Loucy (cell line): ENCODE measurements at regions not wholly inside any gene's neighbourhood (a gene's known extent, or its start where the extent isn't known, plus 50 kb on each side); places are given as distances from the start of the nearest gene placed in this dataset.

Experiments used
- H2AFZ ChIP-seq: fragments of 200-600 bp; sonication (generic); 2 replicates; pipeline ENCODE4 v1.6.0; 2016; ENCODE audit warnings: antibody characterized with exemption, mild to moderate bottlenecking, low read length, moderate library complexity
- H3F3A ChIP-seq: fragments of 200-600 bp; 2 replicates; pipeline ENCODE4 v1.6.0; 2016; ENCODE audit warnings: antibody characterized with exemption, low read depth, mild to moderate bottlenecking
- H3K27me3 ChIP-seq: fragments of 200-600 bp; sonication (generic); 2 replicates; pipeline ENCODE4 v1.6.1; 2014; ENCODE audit warnings: low read length, mild to moderate bottlenecking; ENCODE audit not compliant: insufficient read depth, poor library complexity, severe bottlenecking
- H3K36me3 ChIP-seq: fragments of 200-600 bp; sonication (generic); 2 replicates; pipeline ENCODE4 v1.6.1; 2016; ENCODE audit warnings: low read length; ENCODE audit not compliant: insufficient read depth
- H3K4me1 ChIP-seq: fragments of 200-600 bp; sonication (generic); 2 replicates; pipeline ENCODE4 v1.5.1; 2014; ENCODE audit warnings: low read length, mild to moderate bottlenecking; ENCODE audit not compliant: insufficient read depth, poor library complexity, severe bottlenecking
- H3K4me2 ChIP-seq: fragments of 200-600 bp; sonication (generic); 2 replicates; pipeline ENCODE4 v1.6.0; 2014; ENCODE audit warnings: antibody characterized with exemption, low read length, low read depth, mild to moderate bottlenecking; ENCODE audit not compliant: poor library complexity, severe bottlenecking
- H3K4me3 ChIP-seq: fragments of 200-600 bp; sonication (generic); 2 replicates; pipeline ENCODE4 v1.5.1; 2014; ENCODE audit warnings: low read length, mild to moderate bottlenecking, mixed read lengths; ENCODE audit not compliant: poor library complexity, severe bottlenecking
- H3K79me2 ChIP-seq: fragments of 200-600 bp; sonication (generic); 2 replicates; pipeline ENCODE4 v1.6.1; 2014; ENCODE audit warnings: low read length; ENCODE audit not compliant: insufficient read depth
- H3K9ac ChIP-seq: fragments of 200-600 bp; sonication (generic); 2 replicates; pipeline ENCODE4 v1.6.0; 2014; ENCODE audit warnings: mild to moderate bottlenecking, low read depth, low read length, moderate library complexity; ENCODE audit not compliant: poor library complexity, severe bottlenecking
- H3K9me2 ChIP-seq: fragments of 200-600 bp; sonication (generic); replicated peaks from 2 replicates; pipeline ENCODE4 v1.6.1; 2016; ENCODE audit warnings: low read depth, low read length, mixed read lengths
- H3K9me3 ChIP-seq: fragments of 200-600 bp; sonication (generic); 2 replicates; pipeline ENCODE4 v1.6.1; 2014; ENCODE audit warnings: mild to moderate bottlenecking, antibody characterized with exemption, low read length, low read depth; ENCODE audit not compliant: insufficient read depth
- H4K20me1 ChIP-seq: fragments of 200-600 bp; sonication (generic); 2 replicates; pipeline ENCODE4 v1.6.0; 2014; ENCODE audit warnings: antibody characterized with exemption, low read length, mild to moderate bottlenecking; ENCODE audit not compliant: insufficient read depth, poor library complexity, severe bottlenecking
- EZH2phosphoT487 ChIP-seq: fragments of 200-600 bp; IDR thresholded peaks from 2 replicates; pipeline ENCODE4 v1.6.1; 2018; ENCODE audit warnings: antibody characterized with exemption, mild to moderate bottlenecking, moderate library complexity, borderline replicate concordance
- TF ChIP-seq, protein P1 (sequence below): fragments of 200-600 bp; sonication (generic); conservative IDR thresholded peaks from 2 replicates; pipeline ENCODE4 v1.5.1; 2014; ENCODE audit warnings: mild to moderate bottlenecking, antibody characterized with exemption, low read length

DNA sequence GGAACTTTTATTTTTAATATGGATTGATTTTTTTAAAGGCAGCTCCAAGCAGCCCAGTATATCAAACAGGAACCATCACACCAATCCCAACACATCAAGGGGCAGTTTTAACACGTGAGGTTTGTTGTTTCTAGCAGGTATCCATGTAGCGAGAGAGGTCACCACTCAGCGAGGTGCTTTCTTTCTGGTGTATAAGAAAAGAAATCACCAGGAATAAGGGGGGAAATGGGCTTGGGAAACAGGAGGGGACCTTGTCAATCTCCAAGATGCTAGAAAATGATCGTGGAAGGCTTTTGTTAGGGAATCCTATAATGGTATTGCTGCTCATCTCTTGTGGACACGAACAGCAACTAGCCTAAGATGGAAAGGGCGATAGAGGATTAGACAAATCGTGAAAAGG, 402.9 kb upstream of the ATP11B start:
- Histone ChIP-seq H3K36me3 (no peaks in the 10 kb centered on the region), H3K9me2 (no peaks in the 10 kb centered on the region), H3F3A (no peaks in the 10 kb centered on the region), H3K27me3 (no peaks in the 10 kb centered on the region), H3K4me3 (no peak overlapping the region), H3K9ac (no peak overlapping the region), H3K4me2 (no peak overlapping the region), H3K79me2 (no peaks in the 10 kb centered on the region), H3K9me3 (no peaks in the 10 kb centered on the region), H2AFZ (no peak overlapping the region), H3K4me1 (no peaks in the 10 kb centered on the region), H4K20me1 (no peaks in the 10 kb centered on the region)
- no peak for TF ChIP-seq EZH2phosphoT487
- TF ChIP-seq, protein P1, sequence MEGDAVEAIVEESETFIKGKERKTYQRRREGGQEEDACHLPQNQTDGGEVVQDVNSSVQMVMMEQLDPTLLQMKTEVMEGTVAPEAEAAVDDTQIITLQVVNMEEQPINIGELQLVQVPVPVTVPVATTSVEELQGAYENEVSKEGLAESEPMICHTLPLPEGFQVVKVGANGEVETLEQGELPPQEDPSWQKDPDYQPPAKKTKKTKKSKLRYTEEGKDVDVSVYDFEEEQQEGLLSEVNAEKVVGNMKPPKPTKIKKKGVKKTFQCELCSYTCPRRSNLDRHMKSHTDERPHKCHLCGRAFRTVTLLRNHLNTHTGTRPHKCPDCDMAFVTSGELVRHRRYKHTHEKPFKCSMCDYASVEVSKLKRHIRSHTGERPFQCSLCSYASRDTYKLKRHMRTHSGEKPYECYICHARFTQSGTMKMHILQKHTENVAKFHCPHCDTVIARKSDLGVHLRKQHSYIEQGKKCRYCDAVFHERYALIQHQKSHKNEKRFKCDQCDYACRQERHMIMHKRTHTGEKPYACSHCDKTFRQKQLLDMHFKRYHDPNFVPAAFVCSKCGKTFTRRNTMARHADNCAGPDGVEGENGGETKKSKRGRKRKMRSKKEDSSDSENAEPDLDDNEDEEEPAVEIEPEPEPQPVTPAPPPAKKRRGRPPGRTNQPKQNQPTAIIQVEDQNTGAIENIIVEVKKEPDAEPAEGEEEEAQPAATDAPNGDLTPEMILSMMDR = no peak

DNA sequence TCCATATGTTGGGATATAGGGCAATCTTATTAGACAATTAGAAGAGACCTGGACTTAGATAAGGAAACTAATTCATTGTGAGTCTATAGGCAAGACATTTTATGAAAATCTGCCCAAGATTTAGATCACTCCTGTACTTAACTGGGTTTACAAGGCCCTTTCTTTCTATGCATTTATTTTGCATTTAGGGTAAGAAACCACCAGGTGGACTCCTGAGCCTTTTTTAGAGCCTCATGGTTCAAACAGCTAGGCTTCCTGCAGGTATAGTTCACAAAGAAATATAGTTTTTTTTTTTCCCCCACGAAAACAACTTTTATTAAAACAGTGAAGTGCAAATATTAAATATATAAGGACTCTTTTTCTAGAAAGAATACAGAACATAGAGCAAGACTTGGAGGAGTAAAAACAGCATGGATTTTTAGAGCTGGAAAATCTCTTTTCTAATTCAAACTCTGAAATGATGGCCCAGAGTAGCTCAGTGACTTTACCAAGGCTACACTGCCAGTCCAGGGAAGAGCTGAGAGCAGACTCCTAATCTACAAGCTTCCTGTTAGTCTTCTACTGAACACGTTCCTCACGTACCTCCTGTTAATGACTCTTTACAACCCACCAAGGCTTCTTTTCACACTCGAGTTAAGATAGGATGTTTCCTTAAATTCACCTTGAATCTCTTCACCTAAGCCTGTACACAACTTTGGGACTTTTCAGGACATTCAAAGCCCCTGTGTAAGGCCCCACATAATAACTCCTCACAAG, 400.9 kb upstream of the ATP11B start:
- Histone ChIP-seq H3K4me2 (no peak overlapping the region), H3K9ac (no peak overlapping the region), H3K4me3 (no peak overlapping the region), H3K9me2 (no peaks in the 10 kb centered on the region), H3K9me3 (no peaks in the 10 kb centered on the region), H2AFZ (peak overlapping the region; percentile 59), H3K79me2 (no peaks in the 10 kb centered on the region), H4K20me1 (no peaks in the 10 kb centered on the region), H3K4me1 (no peaks in the 10 kb centered on the region), H3K27me3 (no peaks in the 10 kb centered on the region), H3F3A (no peaks in the 10 kb centered on the region), H3K36me3 (no peaks in the 10 kb centered on the region)
- TF ChIP-seq EZH2phosphoT487 = no peak
- TF ChIP-seq, protein P1 = peak; percentile 60

DNA sequence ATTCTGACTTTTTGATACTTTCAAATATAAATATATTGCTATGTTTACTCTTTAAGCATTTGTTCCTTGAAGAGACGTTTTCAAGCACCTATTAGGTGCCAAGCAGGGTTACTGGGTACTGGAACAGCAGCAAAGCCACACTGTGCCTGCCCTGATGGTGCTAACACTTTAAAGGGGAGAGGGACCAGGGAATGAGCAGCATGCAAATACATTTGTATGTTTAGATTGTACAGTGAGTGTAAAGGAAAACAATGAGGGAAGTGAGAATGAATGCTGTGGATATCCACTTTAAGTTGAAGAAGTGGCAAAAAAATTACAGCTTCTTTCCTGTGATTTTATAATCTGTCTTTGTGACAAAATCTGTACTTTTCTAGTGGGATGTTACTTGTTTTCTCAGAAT, 400.2 kb upstream of the ATP11B start:
- no peaks in the 10 kb centered on the region for H4K20me1 ChIP-seq
- no peaks in the 10 kb centered on the region for H3K9me2 ChIP-seq
- no peaks in the 10 kb centered on the region for H3K27me3 ChIP-seq
- no peaks in the 10 kb centered on the region for H3K36me3 ChIP-seq
- H3K79me2 ChIP-seq = no peaks in the 10 kb centered on the region
- no peak for TF ChIP-seq EZH2phosphoT487
- TF ChIP-seq, protein P1 = no peak
- H3K9ac ChIP-seq = no peak overlapping the region
- H3F3A ChIP-seq = no peaks in the 10 kb centered on the region
- no peak overlapping the region for H3K4me2 ChIP-seq
- no peaks in the 10 kb centered on the region for H3K4me1 ChIP-seq
- no peak overlapping the region for H3K4me3 ChIP-seq
- H3K9me3 ChIP-seq = no peaks in the 10 kb centered on the region
- 0 out of 2 replicates have a peak overlapping the region, but pooled peaks have one; percentile 59 for H2AFZ ChIP-seq
